SU-DHL-6 (cell line): ENCODE measurements at regions not wholly inside any gene's neighbourhood (a gene's known extent, or its start where the extent isn't known, plus 50 kb on each side); places are given as distances from the start of the nearest gene placed in this dataset.

Source experiments
- EZH2phosphoT487 ChIP-seq: fragments of 200-600 bp; sonication (generic), shearing (Covaris generic); conservative IDR thresholded peaks from 2 replicates; pipeline ENCODE4 v1.6.1; 2018; ENCODE audit warnings: mild to moderate bottlenecking, antibody characterized with exemption, low read length, moderate library complexity, mixed read lengths
- TF ChIP-seq, protein P1 (sequence below): fragments of 200-600 bp; sonication (generic); IDR thresholded peaks from one replicate; pipeline ENCODE4 v1.5.1; 2017; ENCODE audit warnings: antibody characterized with exemption, mild to moderate bottlenecking, low read length, moderate library complexity; ENCODE audit not compliant: insufficient read depth, poor library complexity, severe bottlenecking

DNA sequence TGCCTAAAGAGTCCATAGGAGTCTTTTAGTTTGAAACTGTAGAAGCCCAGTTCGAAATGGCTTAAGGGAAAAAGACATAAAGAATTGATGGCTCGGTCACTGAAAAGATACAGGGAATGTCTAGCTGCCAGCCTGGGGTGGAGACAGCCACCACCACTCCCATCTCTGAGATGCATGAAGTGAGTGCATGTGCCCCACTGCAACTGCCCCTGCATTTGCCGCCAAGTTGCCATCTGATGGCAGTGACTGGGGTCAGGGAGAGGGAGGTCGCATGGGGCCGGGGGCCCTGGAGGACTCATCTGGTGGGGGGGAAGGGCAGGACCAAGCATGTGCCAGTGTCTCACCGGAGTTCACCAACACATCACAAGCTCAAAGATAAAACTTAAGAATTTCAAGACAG is 385.8 kb upstream of the SULF2 start:
- TF ChIP-seq, protein P1, sequence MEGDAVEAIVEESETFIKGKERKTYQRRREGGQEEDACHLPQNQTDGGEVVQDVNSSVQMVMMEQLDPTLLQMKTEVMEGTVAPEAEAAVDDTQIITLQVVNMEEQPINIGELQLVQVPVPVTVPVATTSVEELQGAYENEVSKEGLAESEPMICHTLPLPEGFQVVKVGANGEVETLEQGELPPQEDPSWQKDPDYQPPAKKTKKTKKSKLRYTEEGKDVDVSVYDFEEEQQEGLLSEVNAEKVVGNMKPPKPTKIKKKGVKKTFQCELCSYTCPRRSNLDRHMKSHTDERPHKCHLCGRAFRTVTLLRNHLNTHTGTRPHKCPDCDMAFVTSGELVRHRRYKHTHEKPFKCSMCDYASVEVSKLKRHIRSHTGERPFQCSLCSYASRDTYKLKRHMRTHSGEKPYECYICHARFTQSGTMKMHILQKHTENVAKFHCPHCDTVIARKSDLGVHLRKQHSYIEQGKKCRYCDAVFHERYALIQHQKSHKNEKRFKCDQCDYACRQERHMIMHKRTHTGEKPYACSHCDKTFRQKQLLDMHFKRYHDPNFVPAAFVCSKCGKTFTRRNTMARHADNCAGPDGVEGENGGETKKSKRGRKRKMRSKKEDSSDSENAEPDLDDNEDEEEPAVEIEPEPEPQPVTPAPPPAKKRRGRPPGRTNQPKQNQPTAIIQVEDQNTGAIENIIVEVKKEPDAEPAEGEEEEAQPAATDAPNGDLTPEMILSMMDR: no peak
- TF ChIP-seq EZH2phosphoT487: no peak
